B cell (primary cell): ENCODE measurements at regions not wholly inside any gene's neighbourhood (a gene's known extent, or its start where the extent isn't known, plus 50 kb on each side); places are given as distances from the start of the nearest gene placed in this dataset.

Source experiments
- ATAC-seq: fragments of 200-7000 bp; cut with Tn5 transposase; one replicate; pipeline ENCODE4 v1.10.0; 2021; ENCODE audit warnings: low read depth, mild to moderate bottlenecking, moderate number of reproducible peaks, moderate library complexity
- CTCF ChIA-PET: fragments of 350-600 bp; sonication (Branson Sonifier 250); formaldehyde crosslinking; loops from one replicate; lab custom pipeline; 2021; ENCODE audit warnings: antibody characterized with exemption, inconsistent platforms; lab: Charles Lee
- POLR2A ChIA-PET: fragments of 350-600 bp; sonication (Branson Sonifier 250); formaldehyde crosslinking; loops from one replicate; lab custom pipeline; 2021; ENCODE audit warnings: antibody characterized with exemption; lab: Charles Lee
- DNase-seq: peaks from one replicate; pipeline ENCODE4 v3.0.0; 2013
- H2AFZ ChIP-seq: 2 replicates; pipeline ENCODE4 v1.6.1; 2012; ENCODE audit warnings: mild to moderate bottlenecking, low read depth, low read length; ENCODE audit not compliant: insufficient read depth, poor library complexity, severe bottlenecking
- H3K27ac ChIP-seq, 2 donors: 1 replicate in 1 of 2; 2 replicates in 1 of 2; pipeline ENCODE4 v1.5.1; 2012 to 2013; ENCODE audit warnings: low read length in 2 of 2, mild to moderate bottlenecking in 2 of 2, moderate library complexity in 1 of 2
- H3K27me3 ChIP-seq, 4 experiments: fragments of 200-600 bp in 1 of 4; sonication (generic) in 1 of 4; replicated peaks in 1 of 4; 1 replicate in 2 of 4; 2 replicates in 2 of 4; pipeline versions ENCODE4 v1.6.1 to v1.7.0; 2013 to 2016; ENCODE audit warnings: low read length in 3 of 4, mild to moderate bottlenecking in 2 of 4, mixed read lengths in 1 of 4, moderate library complexity in 1 of 4; ENCODE audit not compliant: insufficient read depth in 4 of 4, control insufficient read depth in 3 of 4; ENCODE audit errors: control extremely low read depth in 1 of 4
- H3K36me3 ChIP-seq, 2 experiments: replicated peaks in 1 of 2; 1 replicate in 1 of 2; 2 replicates in 1 of 2; pipeline versions ENCODE4 v1.6.1 to v1.7.1; 2013; ENCODE audit warnings: low read length in 1 of 2; ENCODE audit not compliant: insufficient read depth in 2 of 2, control insufficient read depth in 1 of 2; ENCODE audit errors: control extremely low read depth in 1 of 2, extremely low read depth in 1 of 2
- H3K4me1 ChIP-seq, 2 donors: fragments of 200-600 bp in 1 of 2; sonication (generic) in 1 of 2; 1 replicate in 1 of 2; 2 replicates in 1 of 2; pipeline versions ENCODE4 v1.5.1 to v1.6.1; 2013 to 2017; ENCODE audit warnings: low read length in 2 of 2; ENCODE audit not compliant: control insufficient read depth in 2 of 2, insufficient read depth in 2 of 2
- H3K4me2 ChIP-seq: replicated peaks from 2 replicates; pipeline ENCODE3; 2012; ENCODE audit warnings: mild to moderate bottlenecking, low read depth, low read length; ENCODE audit not compliant: poor library complexity, severe bottlenecking
- H3K4me3 ChIP-seq, 5 experiments: fragments of 200-600 bp in 1 of 5; sonication (generic) in 1 of 5; 1 replicate in 3 of 5; 2 replicates in 2 of 5; pipeline versions ENCODE4 v1.5.1 to v1.7.0; 2011 to 2016; ENCODE audit warnings: low read length in 4 of 5, mild to moderate bottlenecking in 4 of 5, low read depth in 2 of 5, control low read depth in 1 of 5, moderate library complexity in 1 of 5; ENCODE audit not compliant: insufficient read depth in 1 of 5; ENCODE audit errors: control extremely low read depth in 1 of 5, extremely low read depth in 1 of 5
- H3K79me2 ChIP-seq: fragments of 200-600 bp; sonication (generic); one replicate; pipeline ENCODE4 v1.6.0; 2016; ENCODE audit warnings: low read length; ENCODE audit not compliant: control insufficient read depth, insufficient read depth
- H3K9ac ChIP-seq: fragments of 200-600 bp; sonication (generic); 2 replicates; pipeline ENCODE4 v1.6.1; 2017; ENCODE audit warnings: mild to moderate bottlenecking, low read length, moderate library complexity
- H3K9me3 ChIP-seq, 3 donors: one replicate each; pipeline versions ENCODE4 v1.6.1 to v1.7.1; 2013; ENCODE audit warnings: low read length in 2 of 3; ENCODE audit not compliant: control insufficient read depth in 2 of 3, insufficient read depth in 1 of 3; ENCODE audit errors: control extremely low read depth in 1 of 3
- H4K20me1 ChIP-seq: 2 replicates; pipeline ENCODE4 v1.6.0; 2012; ENCODE audit warnings: mild to moderate bottlenecking, low read length; ENCODE audit not compliant: insufficient read depth, control insufficient read depth, poor library complexity, severe bottlenecking
- H3K27ac Mint-ChIP-seq: one replicate; pipeline ENCODE4 v1.8.0; 2021; ENCODE audit warnings: mixed read lengths
- H3K27me3 Mint-ChIP-seq: one replicate; pipeline ENCODE4 v1.8.0; 2021; ENCODE audit warnings: mixed read lengths
- H3K4me1 Mint-ChIP-seq: one replicate; pipeline ENCODE4 v1.8.0; 2021; ENCODE audit warnings: mixed read lengths
- H3K4me3 Mint-ChIP-seq: one replicate; pipeline ENCODE4 v1.8.0; 2021; ENCODE audit warnings: mixed read lengths
- H3K9me3 Mint-ChIP-seq: one replicate; pipeline ENCODE4 v1.8.0; 2022; ENCODE audit warnings: mixed read lengths; ENCODE audit not compliant: insufficient read depth
- CTCF ChIP-seq: fragments of 200-600 bp; IDR thresholded peaks from one replicate; pipeline ENCODE4 v1.8.0; 2022; ENCODE audit warnings: antibody characterized with exemption, mild to moderate bottlenecking
- EZH2 ChIP-seq: IDR thresholded peaks from 2 replicates; pipeline ENCODE4 v1.6.1; 2012; ENCODE audit warnings: borderline replicate concordance, low read depth, mild to moderate bottlenecking, moderate library complexity, low read length; ENCODE audit not compliant: insufficient read depth, poor library complexity, severe bottlenecking
- WGBS: methylation state at CpG from one replicate; pipeline ENCODE4 v1.1.5; 2013; ENCODE audit warnings: missing lambda C conversion rate; ENCODE audit not compliant: insufficient coverage; 5-methylcytosine and 5-hydroxymethylcytosine counted together
- intact Hi-C: fragments of 100-400 bp; cut with micrococcal nuclease; formaldehyde crosslinking; loops from one replicate; pipeline ENCODE4 v1.10.0; 2022

- intact Hi-C loops: no loop called here
- ChIA-PET POLR2A (no interaction called here), CTCF (no interaction called here)
- WGBS: no CpG with 5 or more reads among the region's 3 CpGs
- no peak overlapping the region for H3K27ac Mint-ChIP-seq
- no peaks in the 10 kb centered on the region for H3K9me3 ChIP-seq
- H2AFZ ChIP-seq: no peak overlapping the region
- no peak for DNase-seq
- no peaks in the 10 kb centered on the region for H3K27me3 Mint-ChIP-seq
- no peak for ATAC-seq
- no peaks in the 10 kb centered on the region for H3K4me1 Mint-ChIP-seq
- no peak for TF ChIP-seq EZH2
- no peak for TF ChIP-seq CTCF
- H3K36me3 ChIP-seq: no peaks in the 10 kb centered on the region
- H3K9me3 Mint-ChIP-seq: peaks cover 5% of the 10 kb centered on the region
- H3K79me2 ChIP-seq: no peaks in the 10 kb centered on the region
- H3K4me3 ChIP-seq: no peak overlapping the region
- H3K27me3 ChIP-seq: no peaks in the 10 kb centered on the region
- H3K27ac ChIP-seq: no peak overlapping the region
- no peak overlapping the region for H3K9ac ChIP-seq
- H3K4me1 ChIP-seq: no peaks in the 10 kb centered on the region
- no peak overlapping the region for H3K4me2 ChIP-seq
- no peaks in the 10 kb centered on the region for H4K20me1 ChIP-seq
- no peak overlapping the region for H3K4me3 Mint-ChIP-seq
Observed at GRCh38 chr6:23505026-23505425, 621.0 kb upstream of the NRSN1 start.

- H3K27ac Mint-ChIP-seq: no peak overlapping the region
- CTCF ChIA-PET: interaction anchor here (1.5 kb wide), 1 partner anchor 25 kb away, joined by 3 read pairs; no protein-coding TSS in a partner anchor
Observed at GRCh38 chr6:23510778-23511510, 615.1 kb upstream of the NRSN1 start.

More at GRCh38 chr6:23510778-23511510, 615.1 kb upstream of the NRSN1 start:
- TF ChIP-seq CTCF (no peak), EZH2 (no peak)
- ATAC-seq (no peak), DNase-seq (no peak)
- Histone ChIP-seq H4K20me1 (no peaks in the 10 kb centered on the region), H3K9ac (no peak overlapping the region), H3K4me1 (no peaks in the 10 kb centered on the region), H3K4me3 (no peak overlapping the region), H2AFZ (no peak overlapping the region), H3K36me3 (no peaks in the 10 kb centered on the region), H3K27me3 (no peaks in the 10 kb centered on the region), H3K27ac (no peak overlapping the region), H3K79me2 (no peaks in the 10 kb centered on the region), H3K4me2 (no peak overlapping the region), H3K9me3 (peaks cover 0 to 3% (median 0%) of the 10 kb centered on the region in 3 donors)
- Mint-ChIP-seq H3K27me3 (no peaks in the 10 kb centered on the region), H3K4me3 (no peak overlapping the region), H3K4me1 (no peaks in the 10 kb centered on the region), H3K9me3 (peaks cover 2% of the 10 kb centered on the region)
- intact Hi-C loops: no loop called here
- whole genome bisulfite sequencing: no CpG with 5 or more reads among the region's 2 CpGs
- POLR2A ChIA-PET: no interaction called here
